Fibroblast of skin of abdomen (primary cell): ENCODE measurements at regions not wholly inside any gene's neighbourhood (a gene's known extent, or its start where the extent isn't known, plus 50 kb on each side); places are given as distances from the start of the nearest gene placed in this dataset.
A peak's percentile ranks its signal among the peaks of the same experiment; 100 is the strongest.
"Not testable (repeated sequence)": the region's sequence is repeated elsewhere in the genome, so short reads cannot be mapped to it uniquely, and the experiment has no call there.

Source experiments
- DNase-seq: peaks from one replicate; pipeline ENCODE4 v3.0.0-alpha.2; 2013

- DNase-seq: not testable (repeated sequence)
Observed at GRCh38 chr7:25602730-25603426, 374.6 kb upstream of the NPVF start.

GRCh38 chr7:25603427-25603740, 375.1 kb upstream of the NPVF start:
- DNase-seq: not testable (repeated sequence)

- DNase-seq: no peak
Observed at GRCh38 chr7:25611196-25611595, 382.9 kb upstream of the NPVF start.

- no peak for DNase-seq
Observed at GRCh38 chr7:25613912-25614311, 385.6 kb upstream of the NPVF start.

- DNase-seq: no peak
Observed at GRCh38 chr7:25614415-25614814, 386.1 kb upstream of the NPVF start.

GRCh38 chr7:25615003-25615402, 386.7 kb upstream of the NPVF start:
- no peak for DNase-seq

- no peak for DNase-seq
Observed at GRCh38 chr7:25615593-25615992, 387.3 kb upstream of the NPVF start.

- no peak for DNase-seq
Observed at GRCh38 chr7:25617214-25617613, 388.9 kb upstream of the NPVF start.

GRCh38 chr7:25617673-25618072, 389.4 kb upstream of the NPVF start:
- no peak for DNase-seq

- no peak for DNase-seq
Observed at GRCh38 chr7:25619381-25619780, 391.1 kb upstream of the NPVF start.

- no peak for DNase-seq
Observed at GRCh38 chr7:25619963-25620799, 391.9 kb upstream of the NPVF start.

- no peak for DNase-seq
Observed at GRCh38 chr7:25621993-25622392, 393.7 kb upstream of the NPVF start.

- peak; percentile 28 for DNase-seq
Observed at GRCh38 chr7:25622695-25623094, 394.4 kb upstream of the NPVF start.

GRCh38 chr7:25624051-25624450, 395.8 kb upstream of the NPVF start:
- DNase-seq: peak; percentile 40

GRCh38 chr7:25624833-25625232, 396.5 kb upstream of the NPVF start:
- DNase-seq: peak; percentile 39

GRCh38 chr7:25625306-25625992, 397.2 kb upstream of the NPVF start:
- DNase-seq: no peak

GRCh38 chr7:25626451-25627131, 398.3 kb upstream of the NPVF start:
- DNase-seq: no peak

- DNase-seq: no peak
Observed at GRCh38 chr7:25628446-25628845, 400.2 kb upstream of the NPVF start.

- DNase-seq: no peak
Observed at GRCh38 chr7:25632616-25633015, 404.3 kb upstream of the NPVF start.

- DNase-seq: no peak
Observed at GRCh38 chr7:25633426-25634036, 405.2 kb upstream of the NPVF start.

- DNase-seq: no peak
Observed at GRCh38 chr7:25636168-25636567, 407.9 kb upstream of the NPVF start.

- no peak for DNase-seq
Observed at GRCh38 chr7:25636871-25637283, 408.6 kb upstream of the NPVF start.

- no peak for DNase-seq
Observed at GRCh38 chr7:25638068-25638467, 409.8 kb upstream of the NPVF start.
